Tibial artery (tissue), 4 donors: ENCODE measurements at regions not wholly inside any gene's neighbourhood (a gene's known extent, or its start where the extent isn't known, plus 50 kb on each side); places are given as distances from the start of the nearest gene placed in this dataset.

Experiments
- DNase-seq, 2 donors: peaks; one replicate each; pipeline ENCODE4 v3.0.0-alpha.2; 2019
- H3K27ac ChIP-seq, 2 donors: fragments of 200-600 bp; sonication (generic) in 1 of 2; 1 replicate in 1 of 2; 2 replicates in 1 of 2; pipeline ENCODE4 v1.5.1; 2018 to 2019; ENCODE audit warnings: mild to moderate bottlenecking in 1 of 2
- H3K27me3 ChIP-seq, 2 donors: fragments of 200-600 bp; sonication (generic) in 1 of 2; one replicate each; pipeline versions ENCODE4 v1.5.1 to v1.6.0; 2016 to 2019
- H3K36me3 ChIP-seq, 3 donors: fragments of 200-600 bp; sonication (generic) in 2 of 3; one replicate each; pipeline ENCODE4 v1.5.1; 2016 to 2019; ENCODE audit warnings: mild to moderate bottlenecking in 2 of 3
- H3K4me1 ChIP-seq, 4 donors: fragments of 200-600 bp; sonication (generic) in 2 of 4; 1 replicate in 3 of 4; 2 replicates in 1 of 4; pipeline ENCODE4 v1.5.1; 2016 to 2019
- H3K4me3 ChIP-seq, 2 donors: fragments of 200-600 bp; sonication (generic) in 1 of 2; 1 replicate in 1 of 2; 2 replicates in 1 of 2; pipeline ENCODE4 v1.5.1; 2018 to 2019; ENCODE audit warnings: mild to moderate bottlenecking in 2 of 2
- H3K9me3 ChIP-seq, 3 donors: fragments of 200-600 bp; sonication (generic) in 1 of 3; one replicate each; pipeline ENCODE4 v1.5.1; 2016 to 2019
- intact Hi-C: fragments of 100-400 bp; cut with DNase I; formaldehyde crosslinking; loops from one replicate; pipeline ENCODE4 v1.15.0; 2023; ENCODE audit warnings: low total_unique reads
- TF ChIP-seq, protein P1 (sequence below), 2 experiments: fragments of 200-600 bp in 1 of 2; fragments of 450-650 bp in 1 of 2; IDR thresholded peaks; one replicate each; pipeline ENCODE4 v1.5.1; 2017 to 2019; ENCODE audit warnings: antibody characterized with exemption in 2 of 2, mild to moderate bottlenecking in 1 of 2, moderate library complexity in 1 of 2

DNA sequence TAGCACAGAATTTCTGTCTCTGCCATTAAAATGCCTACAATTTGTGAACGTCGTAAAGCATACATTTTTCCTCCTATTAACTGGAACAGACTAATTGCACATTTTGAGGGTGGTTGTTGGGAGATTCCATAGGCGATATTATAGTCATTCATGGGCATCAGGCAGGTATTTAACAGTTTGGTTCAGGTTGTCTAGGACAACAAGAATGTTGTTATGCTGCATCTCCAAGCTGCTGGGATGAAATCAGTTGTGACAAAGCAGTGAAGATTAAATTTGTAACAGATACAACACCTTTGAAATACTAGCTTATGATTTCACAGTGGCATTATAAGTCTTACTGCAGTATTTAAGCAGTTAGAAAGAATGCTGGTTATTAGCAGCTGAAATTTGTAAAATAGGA, 339.7 kb upstream of the PITX2 start:
- intact Hi-C loops = no loop called here
- H3K9me3 ChIP-seq = no peaks in the 10 kb centered on the region
- no peak for DNase-seq
- H3K27me3 ChIP-seq = peaks cover 0 to 3% of the 10 kb centered on the region in 2 donors
- TF ChIP-seq, protein P1, sequence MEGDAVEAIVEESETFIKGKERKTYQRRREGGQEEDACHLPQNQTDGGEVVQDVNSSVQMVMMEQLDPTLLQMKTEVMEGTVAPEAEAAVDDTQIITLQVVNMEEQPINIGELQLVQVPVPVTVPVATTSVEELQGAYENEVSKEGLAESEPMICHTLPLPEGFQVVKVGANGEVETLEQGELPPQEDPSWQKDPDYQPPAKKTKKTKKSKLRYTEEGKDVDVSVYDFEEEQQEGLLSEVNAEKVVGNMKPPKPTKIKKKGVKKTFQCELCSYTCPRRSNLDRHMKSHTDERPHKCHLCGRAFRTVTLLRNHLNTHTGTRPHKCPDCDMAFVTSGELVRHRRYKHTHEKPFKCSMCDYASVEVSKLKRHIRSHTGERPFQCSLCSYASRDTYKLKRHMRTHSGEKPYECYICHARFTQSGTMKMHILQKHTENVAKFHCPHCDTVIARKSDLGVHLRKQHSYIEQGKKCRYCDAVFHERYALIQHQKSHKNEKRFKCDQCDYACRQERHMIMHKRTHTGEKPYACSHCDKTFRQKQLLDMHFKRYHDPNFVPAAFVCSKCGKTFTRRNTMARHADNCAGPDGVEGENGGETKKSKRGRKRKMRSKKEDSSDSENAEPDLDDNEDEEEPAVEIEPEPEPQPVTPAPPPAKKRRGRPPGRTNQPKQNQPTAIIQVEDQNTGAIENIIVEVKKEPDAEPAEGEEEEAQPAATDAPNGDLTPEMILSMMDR (IDR thresholded peaks at IDR 0.05) = no peak
- no peak overlapping the region for H3K27ac ChIP-seq
- no peak overlapping the region for H3K4me3 ChIP-seq
- no peaks in the 10 kb centered on the region for H3K4me1 ChIP-seq
- no peaks in the 10 kb centered on the region for H3K36me3 ChIP-seq

DNA sequence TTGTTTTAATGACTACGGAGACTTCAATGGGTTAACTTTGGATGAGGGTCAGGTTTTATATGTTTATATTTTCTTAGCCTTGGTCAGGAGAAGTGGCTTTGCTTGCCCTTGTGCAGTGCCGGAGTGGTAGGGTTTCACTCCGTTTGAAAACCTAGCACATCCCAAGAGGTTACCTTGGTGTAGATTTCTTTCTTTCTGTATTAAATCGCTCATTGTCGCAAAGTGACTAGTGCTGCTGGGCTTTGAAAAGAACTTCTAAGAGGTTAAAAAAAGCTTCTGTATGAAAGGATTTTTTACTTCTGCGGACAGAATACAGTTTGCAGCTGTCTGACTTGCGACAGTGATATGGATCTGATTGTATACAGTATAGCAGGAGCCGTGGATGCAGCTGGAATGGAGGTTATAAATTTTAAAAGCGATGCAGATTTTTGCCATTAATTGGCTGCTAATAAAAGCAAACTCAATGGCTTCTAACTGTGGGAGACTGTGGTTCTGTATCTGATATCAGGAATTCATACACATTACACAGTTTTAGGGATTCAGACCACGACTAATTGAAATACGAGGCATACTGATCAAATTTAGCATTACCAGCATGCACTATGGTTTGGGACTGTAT, 340.9 kb upstream of the PITX2 start:
- DNase-seq = no peak
- Histone ChIP-seq H3K4me1 (no peaks in the 10 kb centered on the region), H3K9me3 (no peaks in the 10 kb centered on the region), H3K27ac (no peak overlapping the region), H3K36me3 (no peaks in the 10 kb centered on the region), H3K27me3 (peaks cover 0 to 3% of the 10 kb centered on the region in 2 donors), H3K4me3 (no peak overlapping the region)
- intact Hi-C loops = no loop called here
- TF ChIP-seq, protein P1 (IDR thresholded peaks at IDR 0.05) = no peak

DNA sequence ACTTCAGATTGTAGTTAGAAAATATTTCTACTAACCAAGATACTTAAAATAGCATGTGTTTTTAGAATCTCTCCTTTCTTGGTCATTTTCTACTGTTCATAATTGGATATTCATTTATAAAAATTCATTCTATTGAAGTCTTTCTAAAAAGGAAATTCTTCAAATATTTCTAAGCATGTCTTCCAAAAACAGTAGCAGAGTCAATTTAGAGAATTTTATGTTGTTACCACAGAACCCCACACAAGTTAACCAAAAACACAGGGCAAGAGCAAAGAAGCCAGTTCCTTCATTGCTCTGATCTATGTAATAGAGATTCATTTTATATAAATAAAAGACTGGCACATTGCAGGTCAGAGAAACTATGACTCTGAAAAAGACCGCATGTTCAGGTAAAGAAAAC, 345.1 kb upstream of the PITX2 start:
- Histone ChIP-seq H3K4me1 (no peaks in the 10 kb centered on the region), H3K4me3 (no peak overlapping the region), H3K9me3 (no peaks in the 10 kb centered on the region), H3K27ac (no peak overlapping the region), H3K27me3 (no peaks in the 10 kb centered on the region), H3K36me3 (no peaks in the 10 kb centered on the region)
- TF ChIP-seq, protein P1 (IDR thresholded peaks at IDR 0.05) = no peak
- DNase-seq = no peak
- intact Hi-C loops = no loop called here

DNA sequence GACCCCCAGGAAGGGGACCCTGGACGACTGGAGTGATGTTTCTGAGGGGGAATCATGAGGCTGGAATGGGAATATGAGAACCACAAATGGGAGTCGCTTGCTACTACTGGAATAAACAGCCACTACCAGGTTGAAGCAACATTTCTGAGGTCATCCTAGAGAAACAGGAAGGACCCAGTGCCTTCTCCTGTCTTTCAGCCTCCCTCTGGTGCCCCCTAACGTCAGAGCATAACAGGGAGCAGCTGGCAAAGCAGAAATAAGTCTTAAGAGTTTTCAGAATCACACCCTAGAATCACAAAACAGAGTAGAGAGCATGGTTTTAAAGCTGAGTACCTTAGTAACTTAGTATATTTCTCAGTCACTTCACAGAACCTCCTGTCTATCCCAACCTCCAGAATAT, 347.8 kb upstream of the PITX2 start:
- TF ChIP-seq, protein P1 (IDR thresholded peaks at IDR 0.05) = no peak
- no peaks in the 10 kb centered on the region for H3K4me1 ChIP-seq
- DNase-seq = no peak
- H3K4me3 ChIP-seq = no peak overlapping the region
- H3K36me3 ChIP-seq = no peaks in the 10 kb centered on the region
- intact Hi-C loops = no loop called here
- no peaks in the 10 kb centered on the region for H3K27me3 ChIP-seq
- H3K9me3 ChIP-seq = no peaks in the 10 kb centered on the region
- no peak overlapping the region for H3K27ac ChIP-seq

DNA sequence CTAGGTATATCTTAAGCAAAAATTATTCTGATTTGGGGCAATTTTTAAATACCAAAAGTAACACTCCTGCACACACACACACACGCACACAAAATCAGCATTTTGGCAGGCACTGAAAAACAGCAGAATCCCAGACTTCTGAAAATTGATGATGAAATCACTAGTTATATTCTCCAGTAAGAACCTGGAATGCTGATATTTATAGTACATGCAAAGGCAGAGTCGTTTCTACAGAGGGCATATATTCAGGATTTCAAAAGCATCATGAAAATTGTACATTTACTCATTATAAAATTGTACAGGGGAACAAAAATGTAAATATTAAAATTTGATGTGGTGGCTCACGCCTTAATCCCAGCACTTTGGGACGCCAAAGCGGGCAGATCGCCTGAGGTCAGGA, 352.5 kb upstream of the PITX2 start:
- intact Hi-C loops = no loop called here
- no peak overlapping the region for H3K27ac ChIP-seq
- TF ChIP-seq, protein P1 (IDR thresholded peaks at IDR 0.05) = no peak
- no peak overlapping the region for H3K4me3 ChIP-seq
- no peaks in the 10 kb centered on the region for H3K27me3 ChIP-seq
- H3K9me3 ChIP-seq = no peaks in the 10 kb centered on the region
- no peaks in the 10 kb centered on the region for H3K36me3 ChIP-seq
- no peak for DNase-seq
- no peaks in the 10 kb centered on the region for H3K4me1 ChIP-seq

DNA sequence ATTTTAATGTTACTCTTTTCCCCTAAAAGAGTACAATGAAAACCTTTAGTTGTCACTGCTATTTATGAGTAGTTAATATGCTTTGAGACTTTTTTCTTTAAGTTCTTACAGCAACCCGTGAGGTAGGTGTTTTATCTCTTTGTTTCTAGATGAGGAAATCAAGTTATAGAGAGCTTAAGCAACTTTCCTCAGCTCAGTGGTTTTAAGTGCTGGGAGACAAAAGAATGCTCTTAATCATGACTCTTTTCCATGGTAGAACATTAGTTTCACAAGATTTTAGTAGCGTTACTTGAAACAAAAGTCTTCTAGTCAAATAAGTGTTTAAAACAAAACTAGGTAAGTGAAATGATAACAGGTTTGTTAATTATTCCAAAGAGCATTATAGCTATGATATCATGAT, 354.7 kb upstream of the PITX2 start:
- no peak overlapping the region for H3K27ac ChIP-seq
- H3K36me3 ChIP-seq = no peaks in the 10 kb centered on the region
- H3K9me3 ChIP-seq = no peaks in the 10 kb centered on the region
- intact Hi-C loops = no loop called here
- H3K4me3 ChIP-seq = no peak overlapping the region
- no peaks in the 10 kb centered on the region for H3K27me3 ChIP-seq
- no peak for DNase-seq
- no peaks in the 10 kb centered on the region for H3K4me1 ChIP-seq
- TF ChIP-seq, protein P1 (IDR thresholded peaks at IDR 0.05) = no peak
